ENCODE measurements at regions not wholly inside any gene's neighbourhood (a gene's known extent, or its start where the extent isn't known, plus 50 kb on each side); places are given as distances from the start of the nearest gene placed in this dataset.

- no peaks in the 10 kb centered on the region for H3K36me3 Mint-ChIP-seq
- H3K27ac Mint-ChIP-seq: no peak overlapping the region
- no peak for DNase-seq (ENCODE audit: extremely low spot score, unreplicated experiment)
- H3K27me3 Mint-ChIP-seq: no peaks in the 10 kb centered on the region
- no peak overlapping the region for H3K4me3 Mint-ChIP-seq
- no peaks in the 10 kb centered on the region for H3K9me3 Mint-ChIP-seq
- peaks cover 20% of the 10 kb centered on the region for H3K4me1 Mint-ChIP-seq (ENCODE audit: unreplicated experiment)
- no peak for TF ChIP-seq CTCF (conservative IDR thresholded peaks at IDR 0.05)
These were observed 263.1 kb upstream of the RGMB start for GRCh38 chr5:98510143-98510985.

DNA sequence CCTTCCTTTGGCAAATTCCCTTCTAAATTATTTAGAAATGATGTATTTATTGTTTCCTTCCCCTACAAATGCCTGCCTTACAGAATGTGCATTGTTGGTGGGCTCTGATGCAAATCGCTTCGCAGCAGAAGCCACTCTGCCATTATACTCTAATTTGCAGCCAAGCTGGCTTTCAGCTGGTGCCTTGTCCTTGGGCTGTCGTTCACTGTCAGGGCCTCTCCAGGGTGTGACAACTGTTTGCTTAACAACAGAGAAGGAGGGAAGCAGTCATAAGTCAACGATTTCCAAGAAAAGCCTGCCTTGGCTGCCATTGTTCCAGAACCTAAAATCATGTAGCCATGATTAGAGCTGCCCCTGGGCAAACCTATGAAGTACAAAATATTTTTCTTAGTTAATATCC is 260.1 kb upstream of the RGMB start:
- no peaks in the 10 kb centered on the region for H3K9me3 Mint-ChIP-seq
- no peak for TF ChIP-seq CTCF (conservative IDR thresholded peaks at IDR 0.05)
- H3K27me3 Mint-ChIP-seq: no peaks in the 10 kb centered on the region
- no peak for DNase-seq (ENCODE audit: extremely low spot score, unreplicated experiment)
- H3K4me1 Mint-ChIP-seq (ENCODE audit: unreplicated experiment): peaks cover 20% of the 10 kb centered on the region
- H3K4me3 Mint-ChIP-seq: no peak overlapping the region
- H3K27ac Mint-ChIP-seq: no peak overlapping the region
- no peaks in the 10 kb centered on the region for H3K36me3 Mint-ChIP-seq

DNA sequence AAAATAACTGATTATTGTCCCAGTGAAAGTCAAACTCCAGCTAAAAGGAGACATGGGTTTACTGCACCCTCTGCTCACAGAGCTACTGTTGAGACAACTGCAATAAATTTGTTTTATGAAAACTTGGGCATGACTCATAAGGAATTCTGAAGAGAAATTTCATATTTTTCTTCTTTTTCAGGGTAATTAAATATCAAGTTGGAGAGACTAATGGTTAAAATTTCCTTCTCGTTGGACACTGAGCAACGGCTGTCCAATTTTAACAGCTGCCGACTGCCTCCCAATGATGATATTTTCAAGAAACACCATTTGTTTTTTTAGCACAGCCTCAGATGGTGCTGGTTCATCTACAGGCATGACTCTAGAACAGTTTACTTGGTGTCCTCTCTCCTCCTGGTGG is 259.2 kb upstream of the RGMB start:
- no peak for DNase-seq (ENCODE audit: extremely low spot score, unreplicated experiment)
- H3K27ac Mint-ChIP-seq: no peak overlapping the region
- H3K36me3 Mint-ChIP-seq: no peaks in the 10 kb centered on the region
- no peak for TF ChIP-seq CTCF (conservative IDR thresholded peaks at IDR 0.05)
- H3K4me3 Mint-ChIP-seq: no peak overlapping the region
- peaks cover 3% of the 10 kb centered on the region for H3K27me3 Mint-ChIP-seq
- peaks cover 17% of the 10 kb centered on the region for H3K4me1 Mint-ChIP-seq (ENCODE audit: unreplicated experiment)
- no peaks in the 10 kb centered on the region for H3K9me3 Mint-ChIP-seq

- DNase-seq (ENCODE audit: extremely low spot score, unreplicated experiment): no peak
- no peaks in the 10 kb centered on the region for H3K9me3 Mint-ChIP-seq
- no peak for TF ChIP-seq CTCF (conservative IDR thresholded peaks at IDR 0.05)
- H3K4me3 Mint-ChIP-seq: no peak overlapping the region
- no peak overlapping the region for H3K27ac Mint-ChIP-seq
- H3K36me3 Mint-ChIP-seq: no peaks in the 10 kb centered on the region
- peaks cover 4% of the 10 kb centered on the region for H3K4me1 Mint-ChIP-seq (ENCODE audit: unreplicated experiment)
- H3K27me3 Mint-ChIP-seq: peaks cover 3% of the 10 kb centered on the region
These were observed 256.8 kb upstream of the RGMB start for GRCh38 chr5:98516701-98517100.

- peaks cover 3% of the 10 kb centered on the region for H3K27me3 Mint-ChIP-seq
- no peak for TF ChIP-seq CTCF (conservative IDR thresholded peaks at IDR 0.05)
- no peak overlapping the region for H3K27ac Mint-ChIP-seq
- H3K4me3 Mint-ChIP-seq: no peak overlapping the region
- no peaks in the 10 kb centered on the region for H3K36me3 Mint-ChIP-seq
- peaks cover 4% of the 10 kb centered on the region for H3K4me1 Mint-ChIP-seq (ENCODE audit: unreplicated experiment)
- no peaks in the 10 kb centered on the region for H3K9me3 Mint-ChIP-seq
- DNase-seq (ENCODE audit: extremely low spot score, unreplicated experiment): no peak
These were observed 255.7 kb upstream of the RGMB start for GRCh38 chr5:98517560-98518366.
